Panc1 (cell line): ENCODE measurements at regions not wholly inside any gene's neighbourhood (a gene's known extent, or its start where the extent isn't known, plus 50 kb on each side); places are given as distances from the start of the nearest gene placed in this dataset.

ENCODE experiments used
- ATAC-seq: fragments of 200-7000 bp; cut with Tn5 transposase; 2 replicates; pipeline ENCODE4 v1.9.1; 2020; ENCODE audit warnings: mild to moderate bottlenecking, moderate library complexity
- BruUV-seq: library from RNA; stranded (reverse); fragments of 400-500 nt; replicated peaks from 2 replicates; lab custom pipeline; 2021; lab: Mats Ljungman, UMichigan
- CTCF ChIA-PET: fragments of 300-600 bp; sonication (Branson Sonifier 250); formaldehyde crosslinking; loops from one replicate; lab custom pipeline; 2022; ENCODE audit warnings: antibody characterized with exemption; lab: Charles Lee
- POLR2A ChIA-PET: fragments of 300-600 bp; sonication (Branson Sonifier 250); formaldehyde crosslinking; loops from one replicate; lab custom pipeline; 2022; ENCODE audit warnings: antibody characterized with exemption; lab: Charles Lee
- DNase-seq: peaks from one replicate; pipeline ENCODE4 v3.0.0-alpha.2; 2010; ENCODE audit warnings: low read depth, low spot score
- H3K27ac ChIP-seq: 2 replicates; pipeline ENCODE4 v1.5.1; 2011; ENCODE audit warnings: mild to moderate bottlenecking, low read length, inconsistent platforms
- H3K27me3 ChIP-seq: fragments of 200-500 bp; sonication (Bioruptor generic); 2 replicates; pipeline ENCODE4 v1.6.0; 2014; ENCODE audit warnings: low read length, inconsistent platforms; ENCODE audit not compliant: control insufficient read depth, insufficient read depth
- H3K36me3 ChIP-seq: fragments of 200-500 bp; sonication (Bioruptor generic); 2 replicates; pipeline ENCODE4 v1.5.1; 2014; ENCODE audit warnings: inconsistent platforms, mild to moderate bottlenecking, low read length, moderate library complexity; ENCODE audit not compliant: control insufficient read depth, insufficient read depth
- H3K4me1 ChIP-seq: 2 replicates; pipeline ENCODE4 v1.5.1; 2011; ENCODE audit warnings: inconsistent platforms, mild to moderate bottlenecking, low read length, moderate library complexity; ENCODE audit not compliant: control insufficient read depth, insufficient read depth
- H3K4me3 ChIP-seq, 2 experiments: 2 replicates each; pipeline ENCODE4 v1.5.1; 2011 to 2012; ENCODE audit warnings: low read depth in 2 of 2, low read length in 2 of 2, mild to moderate bottlenecking in 2 of 2, inconsistent platforms in 1 of 2, moderate library complexity in 1 of 2
- H3K9me3 ChIP-seq: fragments of 200-500 bp; sonication (Bioruptor generic); 2 replicates; pipeline ENCODE4 v1.5.1; 2014; ENCODE audit warnings: low read depth, mild to moderate bottlenecking, inconsistent platforms, low read length, moderate library complexity; ENCODE audit not compliant: control insufficient read depth, insufficient read depth
- CTCF ChIP-seq: fragments of 450-650 bp; IDR thresholded peaks from 2 replicates; pipeline ENCODE4 v1.5.1; 2017; ENCODE audit warnings: mild to moderate bottlenecking
- POLR2AphosphoS5 ChIP-seq: IDR thresholded peaks from 2 replicates; pipeline ENCODE4 v1.6.1; 2012; ENCODE audit warnings: mild to moderate bottlenecking, low read depth, low read length, moderate library complexity
- REST ChIP-seq, 2 experiments: IDR thresholded peaks; 2 replicates each; pipeline ENCODE4 v1.6.1; 2011 to 2012; ENCODE audit warnings: low read depth in 2 of 2, control low read depth in 1 of 2, low read length in 1 of 2, mild to moderate bottlenecking in 1 of 2, moderate library complexity in 1 of 2; ENCODE audit not compliant: insufficient read depth in 1 of 2
- SIN3A ChIP-seq: IDR thresholded peaks from 2 replicates; pipeline ENCODE4 v1.6.1; 2012; ENCODE audit warnings: low read depth, mild to moderate bottlenecking, low read length, moderate library complexity, borderline replicate concordance; ENCODE audit not compliant: insufficient read depth
- TCF7L2 ChIP-seq: IDR thresholded peaks from 2 replicates; pipeline ENCODE4 v1.6.1; 2011; ENCODE audit warnings: mild to moderate bottlenecking, low read depth, low read length, inconsistent platforms
- in situ Hi-C: cut with HindIII; loops from 2 replicates; pipeline ENCODE4 v1.10.0; 2016; ENCODE audit warnings: low sequenced_read_pairs, low pct_unique_long_range_greater_than_20kb
- intact Hi-C: fragments of 100-400 bp; cut with micrococcal nuclease; formaldehyde crosslinking; loops from one replicate; pipeline ENCODE4 v1.10.0; 2022; ENCODE audit not compliant: unreplicated experiment

GRCh38 chr20:19961293-19961692, 55.9 kb upstream of the NAA20 start:
- H3K4me1 ChIP-seq, result peaks cover 4% of the 10 kb centered on the region
- in situ Hi-C loops (no loop called here), intact Hi-C loops (no loop called here)
- ChIA-PET POLR2A (interaction anchor here (0.5 to 0.7 kb wide), 3 partner anchors 10 to 167 kb away, joined by 3 to 7 read pairs (median 4); no protein-coding TSS in a partner anchor), CTCF (interaction anchor here (0.6 kb wide), 1 partner anchor 271 kb away, joined by 4 read pairs; no protein-coding TSS in a partner anchor)
- no peaks in the 10 kb centered on the region for H3K9me3 ChIP-seq
- TF ChIP-seq TCF7L2, result no peak
- no peak for TF ChIP-seq POLR2AphosphoS5
- no peak for TF ChIP-seq REST (IDR thresholded peaks at IDR 0.05; ENCODE audit: insufficient read depth in 1 of 2, low read depth in 2 of 2, low read length in 1 of 2)
- no peak for TF ChIP-seq SIN3A
- TF ChIP-seq CTCF, result no peak
- no peaks in the 10 kb centered on the region for H3K36me3 ChIP-seq
- H3K4me3 ChIP-seq, result no peak overlapping the region
- no peaks in the 10 kb centered on the region for H3K27me3 ChIP-seq
- ATAC-seq (no peak), DNase-seq (no peak)
- H3K27ac ChIP-seq, result no peak overlapping the region
- no TSS peak for BruUV-seq

GRCh38 chr20:19962958-19963357, 54.2 kb upstream of the NAA20 start:
- peaks cover 4% of the 10 kb centered on the region for H3K4me1 ChIP-seq
- ChIA-PET CTCF (no interaction called here), POLR2A (no interaction called here)
- in situ Hi-C loops (no loop called here), intact Hi-C loops (no loop called here)
- H3K4me3 ChIP-seq, result no peak overlapping the region
- DNase-seq (no peak), ATAC-seq (no peak)
- no peaks in the 10 kb centered on the region for H3K36me3 ChIP-seq
- H3K9me3 ChIP-seq, result no peaks in the 10 kb centered on the region
- no TSS peak for BruUV-seq
- H3K27ac ChIP-seq, result no peak overlapping the region
- TF ChIP-seq SIN3A, result no peak
- H3K27me3 ChIP-seq, result no peaks in the 10 kb centered on the region
